NCI-H2196 (cell line): ENCODE measurements at regions not wholly inside any gene's neighbourhood (a gene's known extent, or its start where the extent isn't known, plus 50 kb on each side); places are given as distances from the start of the nearest gene placed in this dataset.

Source experiments
- DNase-seq: peaks from one replicate; lab custom pipeline; 2025; ENCODE audit not compliant: unreplicated experiment; lab: John Stamatoyannopoulos, UW

DNA sequence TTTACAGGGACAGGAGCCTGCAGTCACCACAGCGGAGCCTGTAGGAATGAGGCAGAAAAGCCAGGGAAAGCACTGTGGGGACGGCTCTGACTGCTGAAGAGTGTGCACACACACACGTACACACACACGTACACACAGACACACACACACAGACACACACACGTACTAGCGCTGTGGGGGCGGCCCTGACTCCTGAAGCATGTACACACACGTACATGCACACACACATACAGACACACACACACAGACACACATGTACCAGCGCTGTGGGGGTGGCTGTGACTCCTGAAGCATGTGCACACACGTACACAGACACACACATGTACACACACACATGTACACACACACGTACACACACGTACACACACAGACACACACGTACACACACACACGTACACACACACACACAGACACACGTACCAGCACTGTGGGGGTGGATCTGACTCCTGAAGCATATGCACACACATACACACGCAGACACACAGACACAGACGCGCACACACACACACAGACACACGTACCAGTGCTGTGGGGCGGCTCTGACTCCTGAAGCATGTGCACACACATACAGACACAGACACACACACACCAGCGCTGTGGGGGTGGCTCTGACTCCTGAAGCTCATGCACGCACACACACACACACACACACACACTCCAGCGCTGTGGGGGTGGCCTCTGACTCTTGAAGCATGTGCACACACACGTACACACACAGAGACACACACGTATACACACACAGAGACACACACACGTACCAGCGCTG is 127.3 kb downstream of the DLL1 start:
- no peak for DNase-seq

DNA sequence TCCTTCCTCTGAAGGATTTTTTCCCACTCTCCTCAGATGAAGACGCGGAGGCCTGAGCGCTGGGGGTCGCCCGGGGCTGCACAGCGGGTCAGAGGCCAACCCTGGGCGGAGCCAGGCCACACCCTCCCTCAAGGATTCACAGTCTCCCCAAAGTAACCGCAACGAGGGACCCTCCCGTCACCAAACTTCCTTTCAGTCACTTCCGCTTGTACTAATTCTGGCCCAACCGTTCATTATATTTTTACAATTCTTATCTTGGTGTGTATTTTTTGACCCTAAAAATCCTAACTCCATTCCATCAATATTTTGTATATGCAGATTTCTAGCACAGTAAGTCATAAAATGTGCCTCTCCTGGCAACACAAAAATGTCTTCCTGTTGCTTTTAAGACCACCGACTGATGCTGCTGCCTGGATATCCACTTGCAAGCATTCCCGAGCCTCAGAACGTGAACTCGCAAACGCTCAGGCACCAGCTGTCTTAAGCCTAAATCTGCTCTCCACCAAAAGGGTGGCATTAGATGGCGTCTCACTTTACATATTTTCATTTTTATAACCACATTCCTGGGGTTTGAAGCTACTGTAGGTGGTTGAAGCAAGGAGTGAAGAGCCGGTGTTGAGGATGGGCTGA is 128.0 kb downstream of the DLL1 start:
- no peak for DNase-seq

DNA sequence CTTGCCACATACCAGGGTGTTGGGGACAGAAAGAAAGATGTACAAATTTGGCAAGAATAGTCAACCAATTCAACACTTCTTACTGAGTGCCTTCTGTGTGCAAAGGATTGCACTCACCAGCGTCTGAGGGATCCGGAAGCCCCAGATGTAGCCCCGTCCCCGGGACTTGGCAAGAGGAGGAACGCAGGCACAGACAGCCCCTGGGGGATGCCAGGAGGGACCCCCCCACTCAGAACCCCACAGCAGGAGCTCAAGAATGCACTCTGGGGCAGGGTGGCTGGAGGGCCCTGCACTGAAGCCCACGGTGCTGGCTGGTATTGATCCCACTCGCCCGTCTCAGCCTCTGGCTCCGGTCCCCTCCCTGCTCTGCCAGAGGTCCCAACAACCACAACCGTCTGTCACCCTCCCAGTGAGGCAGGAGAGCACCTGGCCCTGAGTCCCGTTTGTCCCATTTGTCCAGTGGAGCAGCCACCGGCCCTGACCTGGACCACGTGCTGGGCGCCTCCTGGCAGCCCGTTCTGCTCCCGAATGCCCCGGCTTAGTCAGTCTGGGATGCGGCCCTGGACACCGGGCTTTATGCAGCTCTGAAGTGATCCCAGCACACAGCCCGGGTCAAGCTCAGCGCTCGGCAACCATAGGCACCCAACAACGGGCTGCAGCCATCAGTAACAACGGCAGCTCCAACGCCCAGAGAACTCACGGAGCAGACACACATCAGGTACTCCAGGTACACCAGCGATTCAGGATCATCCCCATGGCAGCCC is 128.7 kb downstream of the DLL1 start:
- DNase-seq, result no peak

- DNase-seq, result no peak
Observed at GRCh38 chr6:170160628-170161611, 130.0 kb downstream of the DLL1 start.

DNA sequence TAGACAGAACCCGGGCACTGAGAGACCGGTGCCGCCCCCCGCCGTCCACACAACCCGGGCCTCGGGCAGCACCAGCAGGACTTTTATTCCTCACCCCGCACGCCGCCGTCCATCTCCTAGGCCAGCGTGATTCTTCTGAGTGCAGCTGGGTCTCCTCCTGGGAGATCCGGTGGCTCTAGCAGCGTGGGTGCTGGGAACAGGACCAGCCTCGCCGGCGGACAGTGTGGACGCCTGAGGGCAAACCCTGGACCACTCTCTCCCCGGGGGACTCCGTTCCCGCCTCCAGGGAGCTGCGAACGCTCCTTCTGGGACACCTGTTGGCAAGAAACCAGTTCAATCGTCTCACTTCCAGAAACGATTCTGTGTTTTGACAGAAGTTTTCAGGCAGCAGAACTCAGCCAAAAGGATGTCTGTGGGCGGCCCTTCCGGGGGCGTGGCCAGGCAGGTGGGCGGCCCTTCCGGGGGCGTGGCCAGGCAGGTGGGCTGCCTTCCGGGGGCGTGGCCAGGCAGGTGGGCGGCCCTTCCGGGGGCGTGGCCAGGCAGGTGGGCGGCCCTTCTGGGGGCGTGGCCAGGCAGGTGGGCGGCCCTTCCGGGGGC is 130.7 kb downstream of the DLL1 start:
- DNase-seq, result no peak

- no peak for DNase-seq
Observed at GRCh38 chr6:170159022-170159965, 131.6 kb downstream of the DLL1 start.

GRCh38 chr6:170158296-170159021 is 132.4 kb downstream of the DLL1 start:
- DNase-seq, result no peak

DNA sequence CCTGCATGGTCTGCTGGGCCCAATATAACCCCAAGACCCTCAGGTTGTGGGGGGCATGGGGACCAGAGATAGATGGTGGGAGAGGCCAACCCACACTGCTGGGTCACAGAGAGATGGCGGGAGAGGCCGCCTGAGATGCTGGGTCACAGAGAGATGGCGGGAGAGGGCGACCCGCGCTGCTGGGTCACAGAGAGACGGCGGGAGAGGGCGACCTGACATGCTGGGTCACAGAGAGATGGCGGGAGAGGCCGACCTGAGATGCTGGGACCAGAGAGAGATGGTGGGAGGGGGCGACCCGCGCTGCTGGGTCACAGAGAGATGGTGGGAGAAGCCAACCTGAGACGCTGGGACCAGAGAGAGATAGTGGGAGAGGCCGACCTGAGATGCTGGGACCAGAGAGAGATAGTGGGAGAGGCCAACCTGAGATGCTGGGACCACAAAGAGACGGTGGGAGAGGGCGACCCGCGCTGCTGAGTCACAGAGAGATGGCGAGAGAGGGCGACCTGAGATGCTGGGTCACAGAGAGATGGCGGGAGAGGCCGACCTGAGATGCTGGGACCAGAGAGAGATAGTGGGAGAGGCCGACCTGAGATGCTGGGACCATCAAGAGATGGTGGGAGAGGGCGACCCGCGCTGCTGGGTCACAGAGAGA is 133.2 kb downstream of the DLL1 start:
- no peak for DNase-seq

DNA sequence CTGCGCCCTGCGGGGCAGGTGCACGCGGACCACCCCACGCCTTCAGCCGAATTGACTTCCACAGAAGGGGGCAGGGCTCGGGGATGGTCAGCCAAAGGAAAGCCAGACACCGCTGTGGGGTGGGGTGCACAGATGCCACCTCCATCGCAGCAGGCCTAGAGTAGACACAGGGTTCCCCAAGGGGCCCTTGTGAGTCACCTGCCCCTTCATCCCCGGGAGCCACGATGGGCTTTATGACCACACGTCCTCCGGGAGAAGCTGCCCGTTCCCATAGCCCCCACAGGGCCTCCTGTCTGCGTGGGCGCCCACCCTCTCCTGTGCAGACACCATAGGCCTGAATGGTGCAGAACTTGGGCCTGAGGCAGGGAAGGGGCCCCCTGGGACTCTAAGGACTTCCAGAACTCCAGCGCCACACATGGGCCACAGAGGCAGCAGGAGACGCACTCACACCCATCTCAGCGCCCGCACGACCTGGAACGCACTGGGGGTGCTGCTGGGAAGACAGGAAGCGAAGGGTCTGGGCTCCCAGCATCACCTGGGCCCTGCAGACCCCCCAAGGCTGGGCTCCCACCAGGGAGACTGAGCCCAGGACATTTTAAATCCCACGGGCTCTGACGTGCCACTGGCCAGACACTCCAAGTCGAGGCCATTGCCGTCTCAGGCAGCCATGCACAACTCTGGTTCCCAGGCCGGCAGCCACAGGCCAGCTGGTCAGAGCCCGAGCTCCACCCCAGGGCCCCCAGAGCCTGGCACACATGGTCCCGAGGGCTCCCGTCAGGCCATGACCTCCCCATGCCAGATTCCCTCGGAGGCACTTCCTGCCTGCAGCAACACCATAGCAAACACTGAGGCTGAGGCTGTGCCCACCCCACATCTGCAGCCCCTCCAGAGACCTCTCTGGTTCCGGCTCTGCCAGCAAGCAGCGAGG is 134.2 kb downstream of the DLL1 start:
- no peak for DNase-seq

DNA sequence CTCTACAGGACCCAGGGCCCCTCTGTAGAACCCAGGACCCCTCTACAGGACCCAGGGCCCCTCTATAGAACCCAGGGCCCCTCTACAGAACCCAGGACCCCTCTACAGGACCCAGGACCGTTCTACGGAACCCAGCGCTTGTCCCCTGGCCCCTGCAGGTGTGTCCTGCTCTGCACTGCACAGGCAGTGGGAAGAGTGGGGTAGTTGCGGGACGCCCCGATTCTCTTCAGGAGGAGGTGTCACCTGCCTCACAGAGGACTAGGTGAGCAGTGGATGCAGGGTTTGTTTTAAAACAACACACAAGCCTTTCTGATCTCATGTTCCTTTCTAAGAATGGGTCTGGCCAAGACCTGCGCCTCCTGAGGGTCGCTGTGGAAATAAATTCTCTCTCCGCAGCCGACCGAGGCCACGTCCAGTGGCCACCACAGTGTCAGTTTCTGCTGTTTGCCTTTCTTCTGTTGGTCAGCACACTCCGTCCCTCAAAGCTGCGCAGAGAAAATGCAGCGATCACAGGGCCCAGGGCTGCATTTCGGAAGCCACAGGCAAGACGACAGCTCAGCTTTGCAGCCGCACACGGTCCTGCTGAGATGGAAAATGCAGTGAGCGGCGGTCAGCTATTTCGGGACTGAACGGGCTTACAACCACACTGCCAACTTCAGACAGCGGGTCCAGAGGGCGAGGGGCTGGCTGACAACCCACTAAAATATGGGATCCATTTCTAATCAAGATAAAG is 135.2 kb downstream of the DLL1 start:
- no peak for DNase-seq

DNA sequence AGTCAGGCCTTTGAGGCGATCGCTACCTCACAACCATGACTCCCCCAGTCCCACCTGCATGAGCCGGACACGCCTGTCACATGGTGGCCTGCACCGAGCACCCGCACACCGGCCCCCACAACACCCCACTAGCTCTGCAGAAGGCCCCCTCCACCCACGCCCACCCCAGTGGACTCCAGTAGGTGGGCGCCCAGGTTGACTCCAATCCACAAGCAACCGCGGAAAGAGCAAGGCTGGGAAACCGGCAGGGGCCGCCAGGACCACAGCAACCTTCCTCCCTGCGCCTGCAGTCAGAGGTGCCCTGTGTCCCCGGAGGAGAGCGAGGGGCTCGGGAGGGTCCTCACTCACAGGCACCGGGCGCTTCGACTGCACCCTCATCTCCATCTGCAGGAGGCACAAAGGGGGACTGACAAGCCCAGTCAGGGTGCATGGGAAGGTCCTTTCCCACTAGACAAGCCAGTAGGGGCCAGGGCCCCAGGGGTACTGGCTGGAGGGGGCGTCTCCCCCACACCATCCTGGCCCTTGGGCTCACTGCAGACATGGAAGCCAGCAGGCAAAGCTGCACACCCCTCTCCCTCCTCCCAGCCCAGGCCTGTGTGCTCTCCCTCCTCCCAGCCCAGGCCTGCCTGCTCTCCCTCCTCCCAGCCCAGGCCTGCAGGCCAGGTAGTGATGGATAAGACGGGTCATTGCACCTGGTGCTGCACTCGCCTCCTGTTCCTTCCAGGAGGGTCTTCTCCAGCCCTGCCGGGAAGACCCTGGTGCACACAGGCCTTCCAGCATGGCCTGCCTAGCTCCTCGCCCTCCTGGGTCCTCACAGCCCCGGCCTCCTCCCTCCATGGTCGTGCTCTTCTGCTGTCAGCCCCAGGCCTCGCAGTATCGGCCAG is 137.2 kb downstream of the DLL1 start:
- no peak for DNase-seq

- peak; percentile 72 for DNase-seq
Observed at GRCh38 chr6:170152989-170153388, 137.9 kb downstream of the DLL1 start.

- no peak for DNase-seq
Observed at GRCh38 chr6:170152124-170152926, 138.6 kb downstream of the DLL1 start.

- no peak for DNase-seq
Observed at GRCh38 chr6:170151804-170152123, 139.1 kb downstream of the DLL1 start.

DNA sequence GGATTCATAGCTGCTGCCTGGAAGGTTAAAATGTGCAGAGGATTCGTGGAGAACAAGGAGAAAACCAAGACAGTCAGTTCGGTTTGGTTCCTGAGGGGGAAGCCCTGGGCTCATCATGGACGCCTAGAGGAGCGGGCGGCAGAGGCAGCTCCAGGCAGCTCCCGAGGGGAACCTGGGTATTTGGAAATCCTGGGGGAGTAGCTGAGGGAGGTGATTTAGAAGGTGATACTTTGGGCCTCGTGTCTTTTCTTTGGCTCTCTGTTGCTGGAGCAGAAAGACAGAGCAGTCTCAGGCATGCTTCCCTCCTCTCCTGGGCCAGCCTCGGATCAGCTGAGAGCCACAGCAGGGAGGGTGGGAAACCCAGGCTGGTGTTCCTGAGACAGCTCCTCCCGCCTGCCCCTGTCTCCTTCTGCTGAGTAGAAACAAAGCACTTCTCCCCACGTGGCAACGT is 139.5 kb downstream of the DLL1 start:
- no peak for DNase-seq
